KG1 (cell line): ENCODE measurements at regions not wholly inside any gene's neighbourhood (a gene's known extent, or its start where the extent isn't known, plus 50 kb on each side); places are given as distances from the start of the nearest gene placed in this dataset.
"Not testable (repeated sequence)": the region's sequence is repeated elsewhere in the genome, so short reads cannot be mapped to it uniquely, and the experiment has no call there.

Experiments used
- DNase-seq: peaks from one replicate; lab custom pipeline; 2025; lab: John Stamatoyannopoulos, UW

DNA sequence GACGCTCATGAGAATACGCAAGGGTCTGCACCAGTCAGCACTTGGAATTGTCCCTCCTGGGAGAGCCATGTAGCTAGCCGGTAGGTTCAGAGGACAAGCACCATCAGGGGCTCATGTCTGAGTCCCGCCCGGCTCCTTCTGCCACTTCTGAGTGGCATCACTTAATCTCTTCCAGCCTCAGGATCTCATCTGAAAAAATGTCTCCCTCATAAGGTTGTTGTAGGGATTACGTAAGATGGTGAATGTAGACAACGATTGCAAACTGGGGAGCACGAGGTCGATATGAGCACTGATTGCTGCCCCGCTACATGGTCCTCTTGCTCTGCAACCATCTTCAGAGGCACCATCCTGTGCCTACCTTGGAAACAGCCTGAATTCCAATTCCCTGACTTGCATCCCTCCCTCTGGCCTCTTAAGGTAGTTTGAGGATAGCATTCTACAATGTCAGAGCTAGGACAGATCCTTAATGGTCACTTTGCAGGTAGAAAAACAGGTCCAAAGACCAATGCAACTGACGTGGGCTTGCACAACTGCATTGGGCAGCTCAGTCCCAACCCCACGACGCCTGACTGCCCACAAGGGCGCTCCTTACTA is 115.8 kb upstream of the TMEM45B start:
- DNase-seq: no peak

DNA sequence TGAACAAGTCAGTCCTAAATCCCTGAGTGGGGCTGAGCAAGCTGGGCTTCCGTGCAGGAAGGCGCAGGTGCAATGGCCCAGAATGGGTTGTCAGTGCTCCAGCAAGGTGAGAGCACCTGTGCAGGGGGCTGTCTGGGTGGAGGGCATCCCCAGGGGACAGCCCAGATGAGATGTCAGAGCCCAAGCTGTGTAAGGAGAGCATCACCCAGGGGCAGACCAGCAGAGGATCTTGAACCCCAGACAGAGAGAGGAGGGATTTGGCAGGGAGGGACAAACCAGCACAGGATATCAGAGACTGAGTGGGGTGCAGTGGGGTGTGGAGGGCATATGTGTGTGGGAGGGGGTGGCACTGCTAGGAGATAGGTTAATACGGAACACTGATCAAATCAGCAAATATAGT is 114.9 kb upstream of the TMEM45B start:
- no peak for DNase-seq

DNA sequence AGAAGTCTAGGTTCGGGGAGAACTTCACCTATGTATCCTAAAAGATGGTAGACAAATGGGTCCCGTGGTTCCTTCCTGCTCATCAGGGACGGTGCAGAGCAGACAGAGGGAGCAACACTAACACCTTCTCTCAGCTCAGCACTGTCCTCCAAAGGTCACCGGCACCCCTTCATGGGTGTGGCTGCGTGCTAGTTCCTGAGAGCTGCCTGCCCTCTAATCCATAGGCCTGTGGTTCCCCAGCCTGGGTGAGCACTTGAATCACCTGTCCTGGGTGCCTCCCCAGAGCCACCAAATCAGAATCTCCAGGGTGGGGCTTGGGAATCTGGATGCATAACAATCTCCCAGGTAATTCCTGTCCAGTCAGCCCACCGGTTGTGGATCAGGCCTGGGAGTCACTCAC is 113.9 kb upstream of the TMEM45B start:
- no peak for DNase-seq

- no peak for DNase-seq
These were observed 112.9 kb upstream of the TMEM45B start for GRCh38 chr11:129702410-129703398.

- DNase-seq: no peak
These were observed 111.8 kb upstream of the TMEM45B start for GRCh38 chr11:129703846-129704245.

DNA sequence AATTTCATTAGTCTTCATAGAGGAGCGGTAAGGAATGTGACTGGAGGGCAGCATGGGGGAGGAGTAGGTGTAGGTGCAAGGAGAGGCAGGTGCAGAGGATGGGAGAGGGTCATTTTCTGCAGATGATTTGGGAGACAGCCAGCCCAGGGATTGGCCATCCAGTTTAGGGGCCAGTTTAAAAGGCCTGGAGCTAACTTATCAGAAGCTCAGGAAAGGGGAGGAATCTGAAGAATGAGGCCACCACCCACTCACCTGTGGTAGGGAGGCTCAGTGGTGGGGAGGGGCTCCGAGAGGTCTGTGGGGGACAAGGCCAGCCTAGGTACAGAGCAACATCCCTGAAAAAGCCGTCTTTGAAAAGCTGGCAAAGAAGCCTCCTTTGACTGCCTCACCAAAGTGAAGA is 110.8 kb upstream of the TMEM45B start:
- no peak for DNase-seq

GRCh38 chr11:129705341-129705740 is 110.3 kb upstream of the TMEM45B start:
- no peak for DNase-seq

DNA sequence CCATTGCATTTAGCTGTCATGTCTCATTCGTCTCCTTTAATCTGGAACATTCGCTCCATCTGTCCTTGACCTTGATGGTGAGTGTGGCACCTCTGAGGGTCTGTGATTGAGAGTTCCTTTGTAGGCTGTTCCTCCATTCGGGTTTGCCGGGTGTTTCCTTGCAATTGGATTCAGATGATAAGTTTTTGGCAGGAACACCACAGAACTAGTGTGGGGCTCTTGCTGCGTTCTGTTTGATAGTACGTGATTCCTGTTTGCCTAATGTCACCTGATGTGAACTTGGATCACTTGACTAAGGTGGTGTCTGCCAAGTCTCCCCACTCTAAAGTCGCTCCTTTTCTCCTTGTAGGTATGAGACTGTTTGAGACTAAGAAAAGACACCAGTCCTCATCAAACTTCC is 109.7 kb upstream of the TMEM45B start:
- DNase-seq: no peak

DNA sequence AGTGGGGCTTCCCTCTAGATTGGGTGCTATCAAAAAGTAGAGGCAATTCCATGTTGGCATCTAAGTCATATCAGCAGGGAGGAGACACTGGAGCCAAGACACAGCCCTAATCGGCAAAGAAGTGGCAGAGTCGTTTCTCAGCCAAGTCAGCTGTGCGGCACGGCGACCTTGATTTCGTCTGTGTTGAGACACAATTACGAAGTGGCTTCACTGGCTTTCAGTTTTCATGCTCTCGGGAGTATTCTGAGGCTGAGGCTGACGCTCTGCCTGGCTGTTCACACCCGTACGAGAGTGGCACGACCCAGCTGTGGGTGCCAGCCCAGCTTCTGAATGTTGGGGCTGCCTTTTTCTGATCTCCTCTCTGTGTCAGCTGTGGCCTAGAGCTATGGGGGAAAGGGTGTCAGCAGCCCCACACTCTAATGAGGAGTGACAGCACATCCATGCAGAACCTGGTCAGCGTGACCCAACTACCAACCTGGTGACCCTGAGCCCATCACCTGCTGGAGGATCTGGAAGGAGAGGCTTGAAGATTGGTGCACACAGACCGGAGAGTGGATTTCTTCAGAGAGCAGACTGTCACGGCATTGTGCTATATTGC is 105.7 kb upstream of the TMEM45B start:
- DNase-seq: no peak

DNA sequence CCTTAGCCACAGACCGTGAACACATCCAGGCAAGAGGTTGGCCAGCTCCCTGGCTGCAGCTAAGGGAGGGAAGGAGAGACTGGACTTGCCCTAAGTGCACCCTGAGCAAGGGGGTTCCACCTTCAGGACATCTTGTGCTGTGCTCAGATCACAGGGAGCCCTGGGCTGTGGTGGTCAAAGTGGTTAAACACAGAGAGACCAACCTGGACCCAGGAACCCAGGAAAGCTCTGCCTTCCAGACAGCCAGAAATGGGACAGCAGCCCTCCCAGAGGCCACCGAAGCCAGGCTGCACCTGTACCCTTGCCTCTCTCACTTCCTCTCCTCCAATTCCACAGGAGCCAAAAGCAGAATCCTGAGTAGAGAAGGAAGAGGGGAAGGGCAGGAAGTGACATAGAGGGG is 105.2 kb upstream of the TMEM45B start:
- DNase-seq: no peak

GRCh38 chr11:129711760-129712159 is 103.9 kb upstream of the TMEM45B start:
- DNase-seq: no peak

DNA sequence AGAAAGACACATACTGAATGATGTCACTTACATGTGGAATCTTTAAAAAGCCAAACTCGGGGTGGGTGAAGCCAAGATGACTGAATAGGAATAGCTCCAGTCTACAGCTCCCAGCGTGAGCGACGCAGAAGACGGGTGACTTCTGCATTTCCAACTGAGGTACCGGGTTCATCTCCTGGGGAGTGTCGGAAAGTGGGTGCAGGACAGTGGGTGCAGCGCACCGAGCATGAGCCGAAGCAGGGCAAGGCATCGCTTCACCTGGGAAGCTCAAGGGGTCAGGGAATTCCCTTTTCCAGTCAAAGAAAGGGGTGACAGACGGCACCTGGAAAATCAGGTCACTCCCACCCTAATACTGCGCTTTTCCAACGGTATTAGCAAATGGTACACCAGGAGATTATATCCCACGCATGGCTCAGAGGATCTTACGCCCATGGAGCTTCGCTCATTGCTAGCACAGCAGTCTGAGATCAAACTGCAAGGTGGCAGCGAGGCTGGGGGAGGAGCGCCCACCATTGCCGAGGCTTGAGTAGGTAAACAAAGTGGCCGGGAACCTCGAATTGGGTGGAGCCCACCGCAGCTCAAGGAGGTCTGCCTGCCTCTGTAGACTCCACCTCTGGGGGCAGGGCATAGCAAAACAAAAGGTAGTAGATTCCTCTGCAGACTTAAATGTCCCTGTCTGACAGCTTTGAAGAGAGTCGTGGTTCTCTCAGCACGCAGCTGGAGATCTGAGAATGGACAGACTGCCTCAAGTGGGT is 103.0 kb upstream of the TMEM45B start:
- not testable (repeated sequence) for DNase-seq

DNA sequence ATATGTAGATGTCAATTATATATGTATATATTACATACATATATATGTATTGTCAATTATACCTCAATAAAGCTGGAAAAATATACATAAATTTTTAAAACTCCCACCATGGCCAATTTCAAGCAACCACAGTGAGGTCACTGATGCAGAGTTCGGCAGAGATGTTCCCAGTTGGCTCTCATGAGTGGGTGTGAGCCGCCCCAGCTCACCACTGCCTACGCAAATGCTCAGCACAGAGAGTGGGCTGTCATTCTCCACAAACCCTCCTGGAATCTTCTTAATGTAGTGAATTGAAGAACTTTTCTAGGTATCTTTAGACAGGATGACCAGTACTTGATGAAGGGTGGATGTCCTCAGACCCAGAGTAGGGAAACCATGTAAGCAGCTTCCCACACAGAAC is 96.6 kb upstream of the TMEM45B start:
- DNase-seq: no peak

GRCh38 chr11:129720156-129720555 is 95.5 kb upstream of the TMEM45B start:
- DNase-seq: no peak

- DNase-seq: no peak
These were observed 94.7 kb upstream of the TMEM45B start for GRCh38 chr11:129720994-129721393.

DNA sequence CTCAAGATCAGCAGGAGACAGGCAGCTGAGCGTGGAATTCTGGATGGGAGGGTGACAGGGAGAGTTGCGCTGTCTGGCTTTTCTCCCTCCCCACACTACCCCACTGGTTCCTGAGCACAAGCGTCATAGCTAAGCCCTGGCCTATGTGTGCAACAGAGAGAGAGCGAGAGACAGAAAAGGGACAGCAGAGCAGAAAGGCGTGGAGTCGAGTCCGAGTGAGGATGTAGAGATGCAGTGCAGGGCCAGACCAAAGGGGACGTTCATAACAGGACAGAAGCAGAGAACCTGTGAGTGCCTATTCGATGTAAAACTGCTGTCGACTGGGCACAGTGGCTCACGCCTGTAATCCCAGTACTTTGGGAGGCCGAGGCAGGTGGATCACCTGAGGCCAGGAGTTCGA is 94.0 kb upstream of the TMEM45B start:
- no peak for DNase-seq

- DNase-seq: no peak
These were observed 93.1 kb upstream of the TMEM45B start for GRCh38 chr11:129722529-129722928.

- DNase-seq: no peak
These were observed 92.4 kb upstream of the TMEM45B start for GRCh38 chr11:129723146-129723760.

DNA sequence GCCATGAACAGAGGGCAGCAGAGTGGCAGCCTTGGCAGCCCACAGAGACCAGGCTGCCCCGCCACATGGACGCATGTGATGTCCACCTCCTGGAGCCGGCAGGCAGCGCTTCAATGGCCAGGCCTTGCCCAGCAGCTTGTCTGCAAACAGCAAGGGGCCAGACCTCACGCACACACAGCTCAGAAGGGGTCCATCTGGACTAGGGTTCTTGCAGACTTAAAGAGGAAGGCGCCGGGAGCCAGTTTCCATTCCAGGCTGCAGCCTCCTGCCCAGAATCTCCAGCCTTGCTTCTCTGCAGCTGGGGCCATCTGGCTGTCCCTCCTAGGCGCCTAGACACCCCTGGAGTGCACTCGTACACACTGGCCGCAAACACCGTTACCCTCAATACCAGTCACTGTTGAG is 91.9 kb upstream of the TMEM45B start:
- DNase-seq: no peak

- no peak for DNase-seq
These were observed 90.8 kb upstream of the TMEM45B start for GRCh38 chr11:129724866-129725265.

DNA sequence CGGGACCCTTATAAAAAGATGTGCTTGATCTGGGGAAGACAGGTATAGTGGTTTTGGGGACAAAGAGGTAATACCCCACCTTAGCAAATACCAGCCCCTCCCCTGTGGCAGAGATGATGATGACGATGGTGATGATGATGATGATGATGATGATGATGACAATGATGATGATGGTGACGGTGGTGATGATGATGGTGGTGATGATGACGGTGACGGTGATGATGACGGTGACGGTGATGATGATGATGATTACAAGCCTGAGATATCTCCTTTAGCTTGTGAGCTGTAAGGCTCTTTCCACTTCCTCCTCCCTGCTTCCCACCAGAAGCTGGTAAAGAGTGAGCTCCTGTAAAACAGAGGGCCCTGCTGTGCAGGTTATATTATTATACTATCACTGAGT is 89.5 kb upstream of the TMEM45B start:
- no peak for DNase-seq

DNA sequence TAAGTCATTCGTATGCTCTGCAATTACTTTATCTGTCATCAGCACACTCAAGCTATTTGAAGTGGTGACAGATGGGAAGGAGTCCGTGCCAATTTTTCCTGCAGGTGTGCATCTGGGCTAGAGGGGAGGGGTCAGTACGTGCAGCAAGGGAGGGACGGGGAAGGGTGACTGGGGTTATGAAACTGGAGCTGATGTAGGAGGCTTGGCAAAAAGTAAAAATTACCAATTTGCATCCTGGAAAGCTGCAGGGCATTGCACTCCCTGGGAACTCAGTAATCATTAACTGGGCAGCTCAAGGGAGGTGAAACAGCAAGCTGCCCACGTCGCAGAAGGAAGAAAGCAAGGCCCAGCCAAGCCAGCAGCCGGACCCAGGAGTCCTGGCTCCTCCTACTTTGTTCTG is 87.1 kb upstream of the TMEM45B start:
- DNase-seq: no peak
